ENCODE measurements at regions not wholly inside any gene's neighbourhood (a gene's known extent, or its start where the extent isn't known, plus 50 kb on each side); places are given as distances from the start of the nearest gene placed in this dataset.
"Not testable (repeated sequence)": the region's sequence is repeated elsewhere in the genome, so short reads cannot be mapped to it uniquely, and the experiment has no call there.

DNA sequence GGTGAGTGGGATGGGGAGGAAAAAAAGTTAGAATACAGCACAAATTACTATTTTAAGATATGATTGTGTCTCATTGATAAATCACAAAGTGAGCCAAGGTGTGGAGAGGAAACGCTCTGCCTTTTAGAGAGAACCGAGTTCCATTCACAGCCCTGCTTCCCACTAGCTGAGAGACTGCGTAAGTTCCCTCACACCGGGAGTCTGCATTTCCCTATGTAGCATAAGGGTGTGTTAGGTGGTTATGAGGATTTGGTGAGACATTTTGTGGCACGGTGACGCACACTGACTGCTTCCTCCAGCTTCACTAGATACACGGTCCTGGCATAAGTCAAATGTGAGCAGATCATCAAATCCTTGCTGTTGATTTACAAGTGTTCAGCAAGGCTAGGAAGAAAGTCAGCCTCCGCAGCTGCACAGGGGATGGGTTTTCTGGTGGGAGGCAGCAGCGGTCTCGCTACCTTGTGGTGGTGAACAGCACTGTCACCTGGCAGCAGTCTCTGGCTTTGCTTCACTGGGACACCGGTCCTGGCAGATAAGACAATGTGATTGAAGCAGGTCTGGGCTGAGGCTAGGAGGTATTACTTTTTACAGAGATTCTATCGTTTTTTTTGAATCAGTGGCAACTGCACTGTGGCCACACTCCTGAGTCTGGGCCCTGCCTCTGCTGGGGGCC is 312.2 kb upstream of the B3GAT1 start:
- H3K4me3 ChIP-seq (ENCODE audit: low read depth, low read length, poor library complexity, severe bottlenecking), result no peak overlapping the region
- H3K4me1 ChIP-seq (ENCODE audit: insufficient read depth, low read length, severe bottlenecking), result no peaks in the 10 kb centered on the region
- no peak overlapping the region for H2AFZ ChIP-seq (ENCODE audit: low read length)
- no peak overlapping the region for H3K4me2 ChIP-seq (ENCODE audit: low read length)
- no peaks in the 10 kb centered on the region for H3K27me3 ChIP-seq (ENCODE audit: insufficient read depth, low read length)
- H3K9ac ChIP-seq (ENCODE audit: low read length), result no peak overlapping the region
- H3K27ac ChIP-seq (ENCODE audit: low read depth, low read length, poor library complexity, severe bottlenecking), result no peak overlapping the region
- H3K9me3 ChIP-seq (ENCODE audit: low read length), result no peaks in the 10 kb centered on the region
- no peaks in the 10 kb centered on the region for H3K79me2 ChIP-seq (ENCODE audit: insufficient read depth, low read length)
- H3F3A ChIP-seq (ENCODE audit: insufficient read depth, low read length), result no peaks in the 10 kb centered on the region
- TF ChIP-seq, protein P1, sequence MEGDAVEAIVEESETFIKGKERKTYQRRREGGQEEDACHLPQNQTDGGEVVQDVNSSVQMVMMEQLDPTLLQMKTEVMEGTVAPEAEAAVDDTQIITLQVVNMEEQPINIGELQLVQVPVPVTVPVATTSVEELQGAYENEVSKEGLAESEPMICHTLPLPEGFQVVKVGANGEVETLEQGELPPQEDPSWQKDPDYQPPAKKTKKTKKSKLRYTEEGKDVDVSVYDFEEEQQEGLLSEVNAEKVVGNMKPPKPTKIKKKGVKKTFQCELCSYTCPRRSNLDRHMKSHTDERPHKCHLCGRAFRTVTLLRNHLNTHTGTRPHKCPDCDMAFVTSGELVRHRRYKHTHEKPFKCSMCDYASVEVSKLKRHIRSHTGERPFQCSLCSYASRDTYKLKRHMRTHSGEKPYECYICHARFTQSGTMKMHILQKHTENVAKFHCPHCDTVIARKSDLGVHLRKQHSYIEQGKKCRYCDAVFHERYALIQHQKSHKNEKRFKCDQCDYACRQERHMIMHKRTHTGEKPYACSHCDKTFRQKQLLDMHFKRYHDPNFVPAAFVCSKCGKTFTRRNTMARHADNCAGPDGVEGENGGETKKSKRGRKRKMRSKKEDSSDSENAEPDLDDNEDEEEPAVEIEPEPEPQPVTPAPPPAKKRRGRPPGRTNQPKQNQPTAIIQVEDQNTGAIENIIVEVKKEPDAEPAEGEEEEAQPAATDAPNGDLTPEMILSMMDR (IDR thresholded peaks at IDR 0.05; ENCODE audit: low read length), result no peak
- TF ChIP-seq EZH2 (IDR thresholded peaks at IDR 0.05; ENCODE audit: borderline replicate concordance, low read length), result no peak
- no peaks in the 10 kb centered on the region for H3K36me3 ChIP-seq (ENCODE audit: insufficient read depth, low read length)
- H4K20me1 ChIP-seq (ENCODE audit: insufficient read depth, low read length), result no peaks in the 10 kb centered on the region
- no peaks in the 10 kb centered on the region for H3K9me2 ChIP-seq (ENCODE audit: low read depth, low read length)

DNA sequence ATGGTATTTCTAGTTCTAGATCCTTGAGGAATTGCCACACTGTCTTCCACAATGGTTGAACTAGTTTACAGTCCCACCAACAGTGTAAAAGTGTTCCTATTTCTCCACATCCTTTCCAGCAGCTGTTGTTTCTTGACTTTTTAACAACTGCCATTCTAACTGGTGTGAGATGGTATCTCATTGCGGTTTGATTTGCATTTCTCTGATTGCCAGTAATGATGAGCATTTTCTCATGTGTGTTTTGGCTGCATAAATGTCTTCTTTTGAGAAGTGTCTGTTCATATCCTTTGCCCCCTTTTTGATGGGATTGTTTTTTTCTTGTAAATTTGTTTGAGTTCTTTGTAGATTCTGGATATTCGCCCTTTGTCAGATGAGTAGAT is 308.6 kb upstream of the B3GAT1 start:
- not testable (repeated sequence) for H3K9me3 ChIP-seq (ENCODE audit: low read length); H2AFZ ChIP-seq (ENCODE audit: low read length); H3K4me1 ChIP-seq (ENCODE audit: insufficient read depth, low read length, severe bottlenecking); H3F3A ChIP-seq (ENCODE audit: insufficient read depth, low read length); H3K79me2 ChIP-seq (ENCODE audit: insufficient read depth, low read length); H3K9ac ChIP-seq (ENCODE audit: low read length); H4K20me1 ChIP-seq (ENCODE audit: insufficient read depth, low read length); H3K27me3 ChIP-seq (ENCODE audit: insufficient read depth, low read length); H3K27ac ChIP-seq (ENCODE audit: low read depth, low read length, poor library complexity, severe bottlenecking); H3K4me3 ChIP-seq (ENCODE audit: low read depth, low read length, poor library complexity, severe bottlenecking); H3K4me2 ChIP-seq (ENCODE audit: low read length); H3K9me2 ChIP-seq (ENCODE audit: low read depth, low read length); H3K36me3 ChIP-seq (ENCODE audit: insufficient read depth, low read length)

DNA sequence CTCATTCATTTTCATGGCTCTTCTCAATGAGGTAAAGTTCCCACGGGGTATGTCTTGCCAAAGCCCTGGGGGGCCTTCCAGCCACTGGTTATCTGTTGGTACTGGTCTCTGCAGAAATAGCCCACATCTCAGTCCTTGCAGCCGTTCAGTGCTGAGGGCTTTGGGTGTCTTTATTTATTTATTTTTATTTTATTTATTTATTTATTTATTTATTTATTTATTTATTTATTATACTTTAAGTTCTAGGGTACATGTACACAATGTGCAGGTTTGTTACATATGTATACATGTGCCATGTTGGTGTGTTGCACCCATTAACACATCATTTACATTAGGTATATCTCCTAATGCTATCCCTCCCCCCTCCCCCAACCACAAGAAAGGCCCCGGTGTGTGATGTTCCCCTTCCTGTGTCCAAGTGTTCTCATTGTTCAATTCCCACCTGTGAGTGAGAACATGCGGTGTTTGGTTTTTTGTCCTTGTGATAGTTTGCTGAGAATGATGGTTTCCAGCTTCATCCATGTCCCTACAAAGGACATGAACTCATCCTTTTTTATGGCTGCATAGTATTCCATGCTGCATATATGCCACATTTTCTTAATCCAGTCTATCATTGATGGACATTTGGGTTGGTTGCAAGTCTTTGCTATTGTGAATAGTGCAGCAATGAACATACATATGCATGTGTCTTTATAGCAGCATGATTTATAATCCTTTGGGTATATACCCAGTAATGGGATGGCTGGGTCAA is 308.1 kb upstream of the B3GAT1 start:
- H3K27ac ChIP-seq (ENCODE audit: low read depth, low read length, poor library complexity, severe bottlenecking); H3K4me2 ChIP-seq (ENCODE audit: low read length); H3K4me3 ChIP-seq (ENCODE audit: low read depth, low read length, poor library complexity, severe bottlenecking); H3F3A ChIP-seq (ENCODE audit: insufficient read depth, low read length); H3K79me2 ChIP-seq (ENCODE audit: insufficient read depth, low read length); H3K27me3 ChIP-seq (ENCODE audit: insufficient read depth, low read length); H3K9me2 ChIP-seq (ENCODE audit: low read depth, low read length); H4K20me1 ChIP-seq (ENCODE audit: insufficient read depth, low read length); H3K4me1 ChIP-seq (ENCODE audit: insufficient read depth, low read length, severe bottlenecking); H3K9me3 ChIP-seq (ENCODE audit: low read length); H3K9ac ChIP-seq (ENCODE audit: low read length); H3K36me3 ChIP-seq (ENCODE audit: insufficient read depth, low read length); H2AFZ ChIP-seq (ENCODE audit: low read length): not testable (repeated sequence)

DNA sequence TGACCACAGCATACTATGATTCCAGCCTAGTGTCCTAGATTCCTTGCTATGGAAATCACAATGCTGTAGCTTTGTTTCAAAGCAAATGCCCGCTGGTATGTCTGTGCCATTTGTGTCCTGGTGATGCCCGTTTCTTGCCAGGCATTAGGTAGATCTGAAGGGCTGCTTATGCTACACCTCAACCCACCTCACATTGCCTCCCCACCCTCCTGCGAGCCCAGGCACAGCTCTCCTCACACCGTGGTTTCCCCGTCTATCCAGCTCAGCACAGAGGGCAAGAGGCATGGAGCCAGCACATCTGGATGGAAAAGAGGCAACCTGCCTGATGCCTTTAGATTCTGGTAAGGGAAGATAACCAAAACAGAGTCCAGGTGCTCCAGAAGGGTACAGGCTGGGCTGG is 307.4 kb upstream of the B3GAT1 start:
- Histone ChIP-seq H3K79me2 (ENCODE audit: insufficient read depth, low read length) (no peaks in the 10 kb centered on the region), H3F3A (ENCODE audit: insufficient read depth, low read length) (no peaks in the 10 kb centered on the region), H3K4me1 (ENCODE audit: insufficient read depth, low read length, severe bottlenecking) (no peaks in the 10 kb centered on the region), H3K9ac (ENCODE audit: low read length) (no peak overlapping the region), H2AFZ (ENCODE audit: low read length) (no peak overlapping the region), H3K4me3 (ENCODE audit: low read depth, low read length, poor library complexity, severe bottlenecking) (no peak overlapping the region), H3K27me3 (ENCODE audit: insufficient read depth, low read length) (no peaks in the 10 kb centered on the region), H4K20me1 (ENCODE audit: insufficient read depth, low read length) (no peaks in the 10 kb centered on the region), H3K27ac (ENCODE audit: low read depth, low read length, poor library complexity, severe bottlenecking) (no peak overlapping the region), H3K9me2 (ENCODE audit: low read depth, low read length) (no peaks in the 10 kb centered on the region), H3K36me3 (ENCODE audit: insufficient read depth, low read length) (no peaks in the 10 kb centered on the region), H3K4me2 (ENCODE audit: low read length) (no peak overlapping the region), H3K9me3 (ENCODE audit: low read length) (no peaks in the 10 kb centered on the region)
- no peak for TF ChIP-seq EZH2 (IDR thresholded peaks at IDR 0.05; ENCODE audit: borderline replicate concordance, low read length)
- TF ChIP-seq, protein P1 (IDR thresholded peaks at IDR 0.05; ENCODE audit: low read length), result no peak

Data from OCI-LY1 (cell line).